Lower leg skin (tissue), 4 donors: ENCODE measurements at regions not wholly inside any gene's neighbourhood (a gene's known extent, or its start where the extent isn't known, plus 50 kb on each side); places are given as distances from the start of the nearest gene placed in this dataset.

Source experiments
- DNase-seq, 2 donors: peaks; one replicate each; pipeline ENCODE4 v3.0.0-alpha.2; 2019; ENCODE audit warnings: low spot score in 2 of 2
- H3K4me3 ChIP-seq: fragments of 200-600 bp; sonication (generic); 2 replicates; pipeline ENCODE4 v1.5.1; 2017; ENCODE audit warnings: mild to moderate bottlenecking, low read depth; ENCODE audit not compliant: poor library complexity, severe bottlenecking
- POLR2A ChIP-seq, 2 donors: fragments of 450-650 bp; IDR thresholded peaks; one replicate each; pipeline ENCODE4 v1.6.1; 2016 to 2017; ENCODE audit warnings: antibody characterized with exemption in 2 of 2, mild to moderate bottlenecking in 1 of 2, moderate library complexity in 1 of 2
- WGBS, 2 donors: methylation state at CpG; one replicate each; pipeline ENCODE4 v1.1.5; 2018; 5-methylcytosine and 5-hydroxymethylcytosine counted together
- intact Hi-C: fragments of 100-400 bp; cut with DNase I; formaldehyde crosslinking; loops from one replicate; pipeline ENCODE4 v1.15.0; 2023; ENCODE audit warnings: low total_unique reads
- TF ChIP-seq, protein P1 (sequence below), 3 donors: fragments of 450-650 bp; IDR thresholded peaks; one replicate each; pipeline ENCODE4 v1.5.1; 2016; ENCODE audit warnings: antibody characterized with exemption in 3 of 3, mild to moderate bottlenecking in 3 of 3, moderate library complexity in 2 of 3

DNA sequence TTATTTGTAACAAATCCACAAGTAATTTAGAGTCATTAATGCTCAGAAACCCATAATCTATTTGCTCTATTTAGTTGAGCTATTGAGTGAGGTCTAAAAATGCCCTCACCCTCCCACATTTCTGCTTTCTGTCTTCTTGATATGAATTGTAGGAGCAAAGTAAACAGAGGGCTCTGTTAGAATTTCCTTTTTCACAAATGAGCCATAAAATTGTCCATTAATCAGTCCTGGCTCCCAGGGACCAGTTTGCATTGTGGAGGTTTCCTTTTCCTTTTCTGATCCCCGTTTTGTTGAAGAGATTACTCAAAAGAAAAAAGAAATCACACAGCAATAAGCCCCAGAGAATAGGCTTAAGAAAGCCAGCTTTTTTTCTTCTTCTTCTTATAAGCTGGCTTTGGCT is 476.7 kb downstream of the EPHA4 start:
- intact Hi-C loops, result no loop called here
- no peak for DNase-seq
- no peak for TF ChIP-seq POLR2A (IDR thresholded peaks at IDR 0.05)
- TF ChIP-seq, protein P1, sequence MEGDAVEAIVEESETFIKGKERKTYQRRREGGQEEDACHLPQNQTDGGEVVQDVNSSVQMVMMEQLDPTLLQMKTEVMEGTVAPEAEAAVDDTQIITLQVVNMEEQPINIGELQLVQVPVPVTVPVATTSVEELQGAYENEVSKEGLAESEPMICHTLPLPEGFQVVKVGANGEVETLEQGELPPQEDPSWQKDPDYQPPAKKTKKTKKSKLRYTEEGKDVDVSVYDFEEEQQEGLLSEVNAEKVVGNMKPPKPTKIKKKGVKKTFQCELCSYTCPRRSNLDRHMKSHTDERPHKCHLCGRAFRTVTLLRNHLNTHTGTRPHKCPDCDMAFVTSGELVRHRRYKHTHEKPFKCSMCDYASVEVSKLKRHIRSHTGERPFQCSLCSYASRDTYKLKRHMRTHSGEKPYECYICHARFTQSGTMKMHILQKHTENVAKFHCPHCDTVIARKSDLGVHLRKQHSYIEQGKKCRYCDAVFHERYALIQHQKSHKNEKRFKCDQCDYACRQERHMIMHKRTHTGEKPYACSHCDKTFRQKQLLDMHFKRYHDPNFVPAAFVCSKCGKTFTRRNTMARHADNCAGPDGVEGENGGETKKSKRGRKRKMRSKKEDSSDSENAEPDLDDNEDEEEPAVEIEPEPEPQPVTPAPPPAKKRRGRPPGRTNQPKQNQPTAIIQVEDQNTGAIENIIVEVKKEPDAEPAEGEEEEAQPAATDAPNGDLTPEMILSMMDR (IDR thresholded peaks at IDR 0.05), result no peak

DNA sequence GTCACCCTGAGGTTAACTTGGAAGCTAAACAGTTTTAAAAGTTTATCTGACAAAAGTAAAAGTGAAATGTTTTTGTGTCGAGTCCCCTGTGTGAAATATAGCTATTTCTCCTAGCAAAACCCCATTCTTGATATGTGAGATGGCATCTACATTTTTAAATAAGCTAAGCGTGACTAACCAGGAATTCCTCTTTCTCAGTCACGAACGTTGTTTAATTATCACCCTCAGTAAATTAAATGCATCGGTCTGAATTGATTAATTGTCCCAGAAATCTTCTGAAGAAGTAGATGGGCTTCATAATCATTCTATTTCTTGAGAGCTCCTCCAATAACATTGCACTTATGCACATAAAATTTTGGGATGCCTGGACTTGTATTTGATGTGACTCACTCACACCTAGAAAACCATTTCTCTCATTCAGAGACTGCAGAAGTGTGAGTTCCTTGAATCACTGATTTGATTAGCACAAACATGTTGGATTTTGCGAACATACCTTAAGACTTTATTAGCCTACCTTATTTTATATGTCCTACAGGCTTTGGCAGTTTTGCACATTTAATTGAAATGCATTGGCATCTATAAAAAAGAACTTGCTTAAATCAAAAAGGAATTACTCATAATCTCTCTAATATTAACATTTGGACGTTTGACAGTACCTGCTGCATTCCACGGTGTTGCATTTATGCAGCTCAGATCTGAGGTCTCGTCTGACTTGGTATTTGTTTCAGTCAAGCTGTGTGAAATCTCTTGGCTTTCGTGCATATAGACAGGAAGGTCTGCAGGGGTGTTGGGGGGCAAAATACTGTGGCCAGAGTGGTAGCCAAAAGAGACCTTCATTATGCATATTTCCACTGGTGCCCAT is 475.2 kb downstream of the EPHA4 start:
- H3K4me3 ChIP-seq, result no peak overlapping the region
- DNase-seq, result no peak
- WGBS, 2 donors, result 40 to 59% methylated on average over 10 of the region's 10 CpGs
- intact Hi-C loops, result no loop called here
- TF ChIP-seq, protein P1 (IDR thresholded peaks at IDR 0.05), result no peak
- TF ChIP-seq POLR2A (IDR thresholded peaks at IDR 0.05), result no peak

More for the DNA sequence above, 476.7 kb downstream of the EPHA4 start:
- no peak overlapping the region for H3K4me3 ChIP-seq
- WGBS, 2 donors, result 44 to 54% methylated on average over 1 of the region's 1 CpG

DNA sequence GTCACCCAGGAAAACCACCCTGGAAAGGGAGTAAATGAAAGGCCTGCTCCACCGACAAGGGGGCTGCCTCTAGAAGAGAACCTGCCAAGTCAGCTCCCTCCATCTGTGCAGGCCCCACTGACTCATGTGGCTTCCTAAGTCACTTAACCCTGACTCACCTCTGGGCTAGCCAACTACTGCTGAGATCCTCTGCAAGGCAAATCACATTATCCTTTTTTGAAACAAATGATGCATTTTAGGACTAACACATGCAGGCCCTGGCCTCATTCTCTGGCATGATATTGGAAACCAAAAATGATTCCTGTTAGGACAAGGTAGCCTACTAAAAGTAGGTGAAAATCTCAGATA is 474.6 kb downstream of the EPHA4 start:
- no peak overlapping the region for H3K4me3 ChIP-seq
- no peak for DNase-seq
- 46 to 47% methylated on average over 1 of the region's 1 CpG for WGBS, 2 donors
- intact Hi-C loops, result no loop called here
- TF ChIP-seq, protein P1 (IDR thresholded peaks at IDR 0.05), result no peak
- no peak for TF ChIP-seq POLR2A (IDR thresholded peaks at IDR 0.05)

DNA sequence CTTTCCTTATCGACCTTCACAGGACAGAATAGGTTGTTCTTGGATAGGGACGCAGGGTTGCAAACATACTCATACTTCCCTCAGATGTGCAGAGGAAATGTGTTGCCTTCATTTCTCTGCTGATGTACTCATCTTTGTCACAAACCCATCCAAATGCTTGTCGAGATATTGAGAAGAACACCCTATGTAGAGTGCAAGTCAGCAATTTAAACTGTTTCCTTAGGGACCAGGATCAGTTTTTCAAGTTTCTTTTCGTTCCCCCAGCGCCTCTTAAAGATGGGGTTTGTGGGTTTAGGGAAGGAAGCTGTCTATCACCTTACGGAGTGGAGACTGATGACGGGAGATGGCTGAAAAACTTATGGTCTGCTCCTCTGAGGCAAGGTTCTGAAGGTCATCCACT is 474.2 kb downstream of the EPHA4 start:
- intact Hi-C loops, result no loop called here
- 86 to 91% methylated on average over 7 of the region's 7 CpGs for WGBS, 2 donors
- DNase-seq, result no peak
- H3K4me3 ChIP-seq, result no peak overlapping the region
- TF ChIP-seq, protein P1 (IDR thresholded peaks at IDR 0.05), result no peak
- no peak for TF ChIP-seq POLR2A (IDR thresholded peaks at IDR 0.05)

DNA sequence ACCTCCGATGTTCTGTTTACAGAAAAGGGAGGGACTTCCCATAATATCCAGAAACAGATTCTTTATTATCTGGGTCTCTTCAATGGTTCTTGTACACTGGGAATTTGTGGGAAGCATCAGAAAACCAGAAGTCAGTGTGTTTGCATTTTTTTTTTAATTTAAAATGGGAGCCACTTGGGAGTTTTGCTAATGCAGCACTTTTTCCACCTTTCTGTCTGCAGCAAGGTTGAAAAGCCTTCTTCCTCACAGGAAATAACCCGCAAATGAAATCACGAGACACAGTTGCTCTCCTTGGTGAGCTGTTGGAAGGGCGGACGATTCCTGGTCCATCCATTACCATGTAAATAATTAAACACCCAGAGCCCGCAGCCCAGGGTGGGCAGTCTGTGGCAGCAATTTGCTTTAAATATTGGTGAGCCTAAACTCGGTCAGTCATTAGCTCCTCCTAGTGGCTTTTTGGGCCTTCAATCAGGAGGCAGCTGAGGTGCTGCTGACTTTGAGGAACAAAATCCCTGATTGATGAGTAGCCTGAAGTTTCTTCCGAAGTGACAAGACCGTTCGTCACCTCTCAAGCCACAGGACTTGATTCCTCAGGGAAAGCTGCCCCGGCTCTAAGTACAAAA is 471.5 kb downstream of the EPHA4 start:
- no peak overlapping the region for H3K4me3 ChIP-seq
- DNase-seq, result no peak
- intact Hi-C loops, result no loop called here
- WGBS, 2 donors, result 83 to 85% methylated on average over 11 of the region's 11 CpGs
- TF ChIP-seq POLR2A (IDR thresholded peaks at IDR 0.05), result no peak
- TF ChIP-seq, protein P1 (IDR thresholded peaks at IDR 0.05), result no peak
